ENCODE measurements at regions not wholly inside any gene's neighbourhood (a gene's known extent, or its start where the extent isn't known, plus 50 kb on each side); places are given as distances from the start of the nearest gene placed in this dataset. TPM values are rescaled to one million over a fixed set of nuclear protein-coding genes. Genes with fewer than 3 reads are reported as not detected.

DNA sequence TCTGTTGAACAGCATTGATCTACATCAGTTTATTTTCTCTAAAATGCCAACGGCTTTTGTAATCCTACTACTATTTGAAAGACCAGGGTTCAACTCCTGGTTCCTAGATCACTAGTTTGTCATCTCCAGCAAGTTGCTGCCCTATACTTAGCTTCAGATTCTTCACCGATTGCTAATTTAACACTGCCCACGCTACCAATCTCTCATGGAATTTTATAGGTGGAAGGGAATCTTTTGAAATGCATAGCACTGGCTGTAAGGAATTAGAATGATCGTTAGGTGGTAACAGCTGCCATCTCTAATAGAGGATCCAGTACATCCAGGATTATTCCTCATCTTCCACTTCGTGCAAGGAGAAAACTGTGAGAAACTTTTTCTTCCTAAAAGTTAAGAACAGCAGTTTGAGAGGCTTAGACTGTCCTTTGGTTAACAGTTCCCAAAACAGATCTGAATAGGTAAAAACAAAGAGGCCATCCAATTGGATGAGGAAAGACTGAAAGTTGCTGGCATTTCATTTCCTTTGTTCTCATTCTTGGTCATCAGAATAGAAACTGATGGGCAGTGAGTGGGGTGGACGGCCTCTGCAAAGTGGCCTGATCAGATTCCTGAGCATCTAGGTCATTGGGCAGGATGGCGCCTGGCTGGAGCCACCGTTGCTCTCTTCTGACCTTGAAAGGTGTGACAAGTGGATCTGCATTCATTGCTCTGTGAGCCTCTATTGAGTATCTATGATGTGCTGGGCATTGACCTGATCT, 236.3 kb upstream of the SORL1-AS1 start:
- no peak for DNase-seq (ENCODE audit: extremely low spot score in 2 of 2)
- H3K9me3 ChIP-seq: no peaks in the 10 kb centered on the region
- peaks cover 5% of the 10 kb centered on the region for H3K4me1 ChIP-seq
- TF ChIP-seq, protein P1, sequence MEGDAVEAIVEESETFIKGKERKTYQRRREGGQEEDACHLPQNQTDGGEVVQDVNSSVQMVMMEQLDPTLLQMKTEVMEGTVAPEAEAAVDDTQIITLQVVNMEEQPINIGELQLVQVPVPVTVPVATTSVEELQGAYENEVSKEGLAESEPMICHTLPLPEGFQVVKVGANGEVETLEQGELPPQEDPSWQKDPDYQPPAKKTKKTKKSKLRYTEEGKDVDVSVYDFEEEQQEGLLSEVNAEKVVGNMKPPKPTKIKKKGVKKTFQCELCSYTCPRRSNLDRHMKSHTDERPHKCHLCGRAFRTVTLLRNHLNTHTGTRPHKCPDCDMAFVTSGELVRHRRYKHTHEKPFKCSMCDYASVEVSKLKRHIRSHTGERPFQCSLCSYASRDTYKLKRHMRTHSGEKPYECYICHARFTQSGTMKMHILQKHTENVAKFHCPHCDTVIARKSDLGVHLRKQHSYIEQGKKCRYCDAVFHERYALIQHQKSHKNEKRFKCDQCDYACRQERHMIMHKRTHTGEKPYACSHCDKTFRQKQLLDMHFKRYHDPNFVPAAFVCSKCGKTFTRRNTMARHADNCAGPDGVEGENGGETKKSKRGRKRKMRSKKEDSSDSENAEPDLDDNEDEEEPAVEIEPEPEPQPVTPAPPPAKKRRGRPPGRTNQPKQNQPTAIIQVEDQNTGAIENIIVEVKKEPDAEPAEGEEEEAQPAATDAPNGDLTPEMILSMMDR (IDR thresholded peaks at IDR 0.05): no peak
- TF ChIP-seq POLR2A (IDR thresholded peaks at IDR 0.05): no peak
- no peak for TF ChIP-seq POLR2AphosphoS5 (IDR thresholded peaks at IDR 0.05; ENCODE audit: insufficient read depth in 1 of 2, low read depth in 1 of 2)
- no peaks in the 10 kb centered on the region for H3K27me3 ChIP-seq
- intact Hi-C loops (cut with DNase I): no loop called here
- H3K4me3 ChIP-seq: no peak overlapping the region
- H3K27ac ChIP-seq: no peak overlapping the region
- H3K36me3 ChIP-seq: no peaks in the 10 kb centered on the region

DNA sequence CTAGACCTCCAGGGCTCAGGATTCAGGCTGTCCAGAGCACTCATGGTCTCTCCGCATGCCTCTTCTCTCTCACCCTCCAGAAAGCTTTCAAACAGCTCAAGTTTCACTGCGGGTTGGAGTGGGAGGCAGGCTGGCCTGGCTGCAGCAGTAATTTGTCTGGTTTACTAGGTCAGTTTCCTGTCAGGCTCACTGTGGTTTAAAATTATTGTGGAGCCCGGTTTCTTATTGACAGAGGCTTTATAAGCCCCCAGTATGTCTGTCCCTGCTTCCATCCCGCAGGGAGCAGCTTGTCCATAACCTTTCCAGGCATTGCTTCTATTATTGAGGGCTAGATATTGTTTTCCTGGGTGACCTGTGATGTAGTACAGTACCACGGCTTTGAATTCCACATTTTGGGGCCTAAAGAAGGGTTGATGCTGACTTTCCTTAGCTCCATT, 235.3 kb upstream of the SORL1-AS1 start:
- Histone ChIP-seq H3K36me3 (no peaks in the 10 kb centered on the region), H3K9me3 (no peaks in the 10 kb centered on the region), H3K4me3 (no peak overlapping the region), H3K27me3 (no peaks in the 10 kb centered on the region), H3K4me1 (peaks cover 5% of the 10 kb centered on the region), H3K27ac (no peak overlapping the region)
- no peak for DNase-seq (ENCODE audit: extremely low spot score in 2 of 2)
- intact Hi-C loops (cut with DNase I): no loop called here
- no peak for TF ChIP-seq POLR2A (IDR thresholded peaks at IDR 0.05)
- TF ChIP-seq POLR2AphosphoS5 (IDR thresholded peaks at IDR 0.05; ENCODE audit: insufficient read depth in 1 of 2, low read depth in 1 of 2): no peak
- TF ChIP-seq, protein P1 (IDR thresholded peaks at IDR 0.05): no peak

DNA sequence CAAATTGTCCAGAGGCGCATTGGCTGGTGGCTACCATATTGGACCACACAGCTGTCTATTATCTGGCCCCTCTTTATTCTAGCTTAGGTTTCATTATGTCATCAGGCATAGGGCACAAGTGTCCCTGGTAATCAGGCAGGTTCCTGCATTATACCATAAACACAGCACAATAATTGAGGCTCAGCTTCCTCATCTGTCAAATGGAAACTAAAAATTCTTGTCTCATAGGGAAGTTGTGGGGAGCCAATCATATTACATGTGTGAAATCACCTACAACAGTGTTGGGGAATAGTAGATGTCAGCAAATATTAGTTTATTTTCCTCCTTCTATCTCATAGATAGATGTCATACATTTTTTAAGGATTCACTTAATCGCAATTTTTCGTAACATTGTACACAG, 231.0 kb upstream of the SORL1-AS1 start:
- Histone ChIP-seq H3K36me3 (no peaks in the 10 kb centered on the region), H3K27ac (no peak overlapping the region), H3K4me3 (no peak overlapping the region), H3K27me3 (no peaks in the 10 kb centered on the region), H3K4me1 (peaks cover 5% of the 10 kb centered on the region), H3K9me3 (no peaks in the 10 kb centered on the region)
- no peak for DNase-seq (ENCODE audit: extremely low spot score in 2 of 2)
- intact Hi-C loops (cut with DNase I): no loop called here
- TF ChIP-seq POLR2A (IDR thresholded peaks at IDR 0.05) (no peak), POLR2AphosphoS5 (IDR thresholded peaks at IDR 0.05; ENCODE audit: insufficient read depth in 1 of 2, low read depth in 1 of 2) (no peak)
- TF ChIP-seq, protein P1 (IDR thresholded peaks at IDR 0.05): no peak

Small RNA genes in the stretch of these regions (small RNA-seq; reads per million reads assigned to genes)
- gene RNU6-256P: not detected

All from vagina (tissue), 2 donors.